ENCODE measurements at regions not wholly inside any gene's neighbourhood (a gene's known extent, or its start where the extent isn't known, plus 50 kb on each side); places are given as distances from the start of the nearest gene placed in this dataset.
"Not testable (repeated sequence)": the region's sequence is repeated elsewhere in the genome, so short reads cannot be mapped to it uniquely, and the experiment has no call there.

DNA sequence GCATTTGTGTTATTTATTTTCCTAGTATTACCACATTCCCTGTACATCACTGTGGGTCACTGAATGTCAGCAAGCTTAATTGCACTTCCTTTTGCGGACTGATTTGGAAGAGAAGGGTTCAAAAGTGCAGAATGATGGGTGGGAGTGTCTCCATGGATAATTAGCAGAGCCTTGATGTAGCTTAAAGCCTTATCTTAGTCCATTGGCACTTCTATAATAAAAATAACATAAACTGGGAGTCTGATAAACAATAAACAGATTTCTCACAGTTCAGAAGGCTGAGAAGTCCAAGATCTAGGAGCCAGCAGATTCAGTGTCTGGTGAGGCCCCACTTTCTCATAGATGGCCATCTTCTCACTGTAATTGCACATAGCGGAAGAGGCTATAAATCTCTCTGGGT lies 501.1 kb upstream of the POU3F2 start:
- no peak for DNase-seq (ENCODE audit: low spot score)

DNA sequence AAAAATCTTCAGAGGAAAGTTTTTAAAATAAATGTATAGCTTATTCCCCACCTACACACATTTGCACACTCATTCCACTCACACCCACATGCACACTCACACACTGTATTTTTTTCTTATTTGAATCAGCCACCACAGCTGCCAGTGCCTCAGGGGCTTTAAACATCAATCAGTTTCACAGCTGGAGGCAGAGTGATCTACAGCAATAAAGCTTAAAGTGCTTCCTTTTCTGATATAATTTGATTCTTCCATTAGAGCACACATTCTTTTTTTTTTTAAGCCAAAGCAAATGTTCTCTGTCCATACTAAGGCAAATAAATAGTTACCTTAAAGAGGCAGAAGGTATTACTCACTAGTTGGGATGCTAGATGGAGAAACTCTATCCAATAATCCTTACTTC lies 498.8 kb upstream of the POU3F2 start:
- DNase-seq (ENCODE audit: low spot score), result no peak

DNA sequence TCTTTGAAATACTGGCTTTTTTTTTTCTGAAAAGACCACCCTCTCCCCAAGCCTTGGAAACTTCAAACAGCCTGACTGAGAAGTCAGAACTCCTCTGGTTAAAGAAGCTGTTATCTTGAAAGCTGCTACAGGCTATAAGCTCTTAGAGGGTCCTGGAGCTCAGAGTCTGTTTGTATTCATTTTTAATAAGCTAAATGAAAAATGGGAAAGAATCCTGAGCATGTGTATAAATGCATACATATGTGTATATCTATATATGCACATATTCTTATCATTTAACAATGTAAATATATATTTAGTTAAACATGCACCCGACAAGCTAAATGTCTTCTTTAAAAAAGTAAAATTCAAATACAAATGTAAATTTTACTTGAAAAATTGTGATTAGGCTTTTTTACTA lies 494.9 kb upstream of the POU3F2 start:
- DNase-seq (ENCODE audit: low spot score), result no peak

DNA sequence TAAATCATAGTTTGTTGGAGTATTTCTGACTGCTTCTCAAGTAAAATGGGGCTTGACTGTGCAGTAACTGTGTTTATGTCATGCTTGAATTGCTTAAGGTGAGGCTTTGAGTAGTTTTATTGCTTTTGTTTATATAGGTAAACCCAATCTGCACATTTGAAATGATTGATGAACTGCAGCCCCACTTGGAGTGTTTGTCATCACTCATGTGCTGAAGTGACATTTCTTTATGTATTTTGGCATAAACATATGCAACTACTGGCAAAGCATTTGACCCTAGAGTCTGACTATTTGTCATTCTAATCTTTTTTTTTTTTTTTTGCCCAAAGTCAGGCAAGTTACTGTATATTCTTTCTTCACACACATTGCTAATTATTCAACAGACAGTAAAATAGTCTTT lies 491.4 kb upstream of the POU3F2 start:
- DNase-seq (ENCODE audit: low spot score), result no peak

DNA sequence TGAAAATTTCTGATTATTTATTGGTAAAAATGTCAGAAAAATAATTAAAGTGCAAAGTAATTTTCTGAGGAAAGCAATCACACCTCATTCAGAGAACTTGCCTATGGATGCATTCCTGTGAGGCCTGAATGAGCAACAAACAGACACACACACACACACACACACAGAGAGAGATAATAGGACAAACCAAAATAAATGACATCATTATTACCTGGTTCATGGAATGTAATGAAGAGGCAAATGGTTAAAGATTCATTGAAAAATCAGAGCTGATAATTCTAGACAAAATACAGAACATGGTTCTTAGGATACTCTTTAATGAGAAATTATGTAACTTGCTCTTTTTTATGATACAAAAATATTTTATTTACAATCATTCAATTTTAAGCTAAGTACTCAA lies 490.6 kb upstream of the POU3F2 start:
- DNase-seq (ENCODE audit: low spot score), result no peak

DNA sequence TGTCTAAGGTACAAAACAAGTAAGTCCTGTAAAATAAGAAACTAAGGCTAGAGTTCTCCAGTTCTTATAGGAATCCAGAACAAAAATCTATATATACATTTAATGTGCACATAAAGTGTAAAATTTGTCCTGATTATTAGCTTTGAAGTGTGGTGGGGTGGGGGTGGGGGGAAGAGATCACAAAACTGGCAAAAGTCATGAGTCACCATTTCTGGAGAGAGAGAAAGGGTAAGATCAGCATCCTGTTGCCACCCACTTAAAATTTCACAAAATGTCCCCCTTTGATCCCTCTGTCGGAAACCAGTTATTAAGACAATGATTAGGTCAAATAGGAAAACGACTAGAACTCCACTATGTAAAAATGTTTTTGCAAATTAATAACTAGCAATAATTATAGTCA lies 482.0 kb upstream of the POU3F2 start:
- DNase-seq (ENCODE audit: low spot score), result no peak

DNA sequence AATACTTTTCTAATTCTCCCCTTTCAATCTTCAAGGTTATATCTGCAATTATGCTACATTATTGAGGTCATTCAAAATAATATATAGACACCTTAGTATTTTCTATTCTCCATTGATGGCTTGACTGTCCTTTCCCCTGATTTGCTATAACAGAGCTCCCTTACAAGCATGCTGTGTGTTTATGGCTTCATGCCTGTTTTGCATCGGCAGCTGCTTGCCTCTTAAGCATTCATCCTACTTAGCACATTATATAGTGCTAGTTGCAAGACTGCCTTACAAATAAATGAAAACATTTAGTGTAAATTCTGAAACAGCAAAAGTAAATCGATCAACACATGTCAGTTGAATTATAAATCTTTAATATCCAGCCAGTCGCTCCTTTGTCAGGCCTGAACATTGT lies 476.2 kb upstream of the POU3F2 start:
- no peak for DNase-seq (ENCODE audit: low spot score)

DNA sequence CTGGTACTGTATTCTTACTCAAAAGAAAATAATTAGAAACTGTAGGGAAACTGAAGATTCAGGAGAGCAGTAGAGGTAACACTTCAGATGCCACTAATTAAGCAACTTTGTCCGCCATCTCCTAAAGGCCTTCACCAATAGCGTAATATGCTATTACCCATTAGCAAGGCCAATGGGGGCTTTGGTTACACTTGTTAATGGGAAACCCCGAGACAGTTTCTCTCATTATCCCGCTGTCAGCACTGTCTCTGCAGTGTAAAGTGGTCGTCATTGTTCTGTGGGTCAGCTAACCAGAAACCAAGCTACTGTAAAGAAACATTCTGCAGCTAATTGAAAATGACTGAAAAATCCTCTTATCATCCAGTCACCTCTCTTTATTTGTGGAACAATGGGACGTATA lies 468.0 kb upstream of the POU3F2 start:
- DNase-seq (ENCODE audit: low spot score), result no peak

DNA sequence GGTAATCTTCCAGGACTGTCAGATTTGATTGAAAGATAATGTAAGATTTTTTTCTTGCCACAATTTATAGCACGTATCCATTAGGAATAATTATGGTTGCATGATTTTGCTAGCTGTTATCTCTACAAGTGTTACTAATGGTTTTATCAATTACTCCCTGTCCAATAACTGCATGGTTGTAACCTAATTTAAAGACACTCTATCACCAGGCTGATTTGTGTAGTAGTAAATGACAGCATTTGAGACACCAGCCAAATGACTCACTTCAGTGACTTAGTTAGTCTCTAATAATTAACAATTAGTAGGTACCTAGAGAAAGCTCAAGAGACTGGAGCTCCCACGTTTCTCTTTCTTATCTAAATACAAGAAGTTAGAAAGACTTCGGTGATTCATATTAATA lies 453.8 kb upstream of the POU3F2 start:
- DNase-seq (ENCODE audit: low spot score), result no peak

DNA sequence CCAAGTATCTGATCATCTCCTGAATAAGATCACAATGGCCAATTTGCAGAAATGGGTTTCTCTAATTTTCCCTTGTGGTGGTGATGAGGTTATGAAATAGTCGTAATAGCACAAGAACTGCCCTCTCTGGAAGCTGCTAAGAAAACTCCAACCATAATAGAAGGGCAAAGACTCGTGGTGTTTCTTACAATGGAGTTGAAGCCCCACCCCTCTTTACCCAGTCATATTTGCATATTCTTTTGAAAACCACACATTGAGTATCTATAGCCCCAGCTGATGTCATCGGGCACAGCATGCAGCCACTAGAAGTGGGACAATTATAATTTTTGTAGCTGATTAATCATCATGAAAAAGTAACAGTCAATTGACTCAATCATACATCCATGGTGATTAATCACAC lies 452.1 kb upstream of the POU3F2 start:
- no peak for DNase-seq (ENCODE audit: low spot score)

DNA sequence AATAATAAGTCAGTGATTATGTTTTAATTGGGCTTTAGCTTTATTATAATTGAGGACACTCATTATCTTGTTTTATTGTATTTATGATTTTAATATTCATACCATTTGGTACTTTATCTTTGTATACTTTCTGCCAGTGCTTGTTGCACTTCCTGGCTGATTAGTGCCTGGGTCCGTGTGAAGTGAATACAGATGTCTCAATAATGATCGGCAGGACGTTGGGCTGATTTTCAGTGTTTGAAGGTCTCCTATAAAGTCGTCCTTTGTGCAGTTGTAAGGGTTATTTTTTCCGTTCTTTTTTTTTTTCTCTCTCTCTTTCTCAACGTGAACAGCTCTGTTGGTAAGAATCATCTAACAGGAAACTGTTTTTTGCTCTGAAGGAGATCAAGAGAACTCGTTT lies 450.0 kb upstream of the POU3F2 start:
- no peak for DNase-seq (ENCODE audit: low spot score)

DNA sequence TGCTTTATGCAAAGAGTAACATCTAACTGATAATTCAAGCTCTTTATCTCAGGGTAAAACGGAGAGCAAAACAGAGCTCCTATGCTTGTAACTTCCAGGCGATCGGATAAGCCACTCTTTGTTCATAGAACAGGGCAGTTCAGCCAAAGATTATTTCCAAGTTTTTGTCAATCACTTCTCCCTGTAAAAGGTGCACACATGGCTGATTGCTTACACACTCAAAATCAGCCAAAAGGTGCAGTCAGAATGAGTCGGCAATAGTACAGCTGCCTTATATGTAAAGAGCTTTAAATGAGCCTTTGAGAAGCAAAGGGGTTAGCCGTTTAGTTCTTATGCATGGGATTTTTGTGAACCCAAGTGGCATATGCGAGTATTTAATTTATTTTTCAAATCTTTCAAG lies 449.6 kb upstream of the POU3F2 start:
- DNase-seq (ENCODE audit: low spot score), result no peak

DNA sequence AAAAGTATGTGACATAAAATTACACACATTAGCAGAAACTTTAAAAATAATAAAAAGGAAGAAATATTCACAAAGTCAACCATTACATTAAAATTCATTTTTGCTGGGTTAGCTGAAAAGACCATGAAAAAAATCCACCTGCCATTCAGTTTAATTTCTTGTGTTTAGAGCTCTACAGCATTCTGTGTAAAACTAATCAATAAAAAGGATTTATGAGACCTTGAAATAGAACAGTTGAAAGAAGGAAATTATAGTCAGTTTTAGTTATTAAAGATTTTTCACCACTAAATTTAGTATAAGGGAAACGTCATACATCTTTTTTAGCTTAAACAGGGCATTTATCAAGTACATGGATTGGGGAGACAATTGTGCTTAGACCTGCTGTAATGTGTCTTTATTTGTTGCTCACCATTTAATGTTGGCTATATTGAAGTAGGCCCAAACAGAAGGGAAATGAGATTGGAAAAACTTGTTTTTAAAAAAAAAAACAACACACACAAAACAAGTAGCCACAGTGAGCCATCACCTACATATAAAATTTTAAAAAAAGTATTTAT lies 438.7 kb upstream of the POU3F2 start:
- no peak for DNase-seq (ENCODE audit: low spot score)

DNA sequence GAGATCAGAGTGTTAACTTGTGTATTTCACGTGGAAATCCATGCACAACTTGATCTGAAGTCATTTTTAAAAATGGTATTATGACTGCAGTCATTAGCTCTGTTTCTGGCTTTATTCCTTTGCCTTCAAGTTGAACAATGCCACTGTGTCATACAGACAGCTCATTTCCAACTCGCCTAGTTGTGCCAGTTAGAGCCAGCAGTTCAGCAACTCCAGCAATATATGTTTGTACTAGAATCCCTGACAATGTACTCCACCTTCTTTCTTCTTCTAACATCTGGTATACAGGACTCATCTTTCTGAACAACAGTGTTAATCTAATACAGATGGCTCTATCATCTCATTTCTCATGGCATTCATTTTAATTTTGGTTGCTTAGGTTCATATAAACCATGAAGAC lies 418.3 kb upstream of the POU3F2 start:
- DNase-seq (ENCODE audit: low spot score), result no peak

DNA sequence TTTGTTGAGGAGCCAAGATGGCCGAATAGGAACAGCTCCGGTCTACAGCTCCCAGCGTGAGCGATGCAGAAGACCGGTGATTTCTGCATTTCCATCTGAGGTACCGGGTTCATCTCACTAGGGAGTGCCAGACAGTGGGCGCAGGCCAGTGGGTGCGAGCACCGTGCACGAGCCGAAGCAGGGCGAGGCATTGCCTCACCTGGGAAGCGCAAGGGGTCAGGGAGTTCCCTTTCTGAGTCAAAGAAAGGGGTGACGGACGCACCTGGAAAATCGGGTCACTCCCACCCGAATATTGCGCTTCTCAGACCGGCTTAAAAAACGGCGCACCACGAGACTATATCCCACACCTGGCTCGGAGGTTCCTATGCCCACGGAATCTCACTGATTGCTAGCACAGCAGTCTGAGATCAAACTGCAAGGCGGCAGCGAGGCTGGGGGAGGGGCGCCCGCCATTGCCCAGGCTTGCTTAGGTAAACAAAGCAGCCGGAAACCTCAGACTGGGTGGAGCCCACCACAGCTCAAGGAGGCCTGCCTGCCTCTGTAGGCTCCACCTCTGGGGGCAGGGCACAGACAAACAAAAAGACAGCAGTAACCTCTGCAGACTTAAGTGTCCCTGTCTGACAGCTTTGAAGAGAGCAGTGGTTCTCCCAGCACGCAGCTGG lies 417.7 kb upstream of the POU3F2 start:
- DNase-seq (ENCODE audit: low spot score), result not testable (repeated sequence)

DNA sequence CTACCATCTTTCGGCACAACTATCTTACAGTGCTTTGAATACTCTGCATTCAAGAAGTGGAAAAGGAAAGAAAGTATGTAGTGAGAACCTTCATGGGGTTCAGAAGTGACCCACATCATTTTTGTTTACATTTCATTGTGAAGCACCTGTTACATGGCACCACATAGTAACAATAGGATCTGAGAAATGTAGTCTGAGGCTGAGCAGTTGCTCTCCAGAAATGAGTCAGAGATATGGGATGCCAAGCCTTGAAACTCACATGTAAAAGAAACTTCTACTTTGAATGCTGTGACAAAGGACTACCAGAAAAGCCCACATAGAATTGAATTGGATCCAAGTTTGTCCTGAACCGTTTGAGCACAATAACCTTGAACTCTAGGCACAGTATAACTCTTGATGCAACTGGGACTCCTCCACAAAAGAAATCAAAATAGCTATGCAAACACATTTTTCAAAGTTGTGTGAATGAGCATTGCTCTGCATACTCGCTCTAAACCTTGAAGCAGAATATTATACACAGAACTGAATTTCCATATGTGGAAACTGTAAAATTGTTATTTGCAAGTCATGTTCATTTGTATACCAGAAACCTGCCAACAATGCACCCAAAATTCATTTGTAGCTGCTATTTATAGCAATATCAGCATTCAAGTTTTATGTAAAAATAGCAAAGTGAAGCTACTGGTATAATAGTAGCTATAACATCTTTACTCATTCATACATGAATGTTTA lies 400.9 kb upstream of the POU3F2 start:
- no peak for DNase-seq (ENCODE audit: low spot score)

DNA sequence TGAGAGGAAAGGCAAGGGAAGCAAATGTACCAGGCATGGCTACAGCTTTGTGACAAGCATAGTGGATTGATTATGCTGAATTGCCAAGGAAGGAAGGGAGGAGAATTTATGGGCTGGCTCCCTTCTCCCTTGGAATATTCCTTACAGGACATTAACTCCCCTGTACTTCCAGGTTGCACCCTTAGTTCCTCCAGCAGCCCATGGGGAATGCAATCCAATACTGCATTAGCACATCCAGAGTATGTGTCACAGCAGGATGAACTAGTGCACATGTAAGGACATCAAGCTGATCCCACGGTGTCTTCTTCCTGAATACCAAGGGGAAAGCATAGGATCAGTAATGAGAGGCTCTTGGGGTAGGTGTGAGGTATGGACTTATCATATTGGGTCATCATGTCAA lies 390.7 kb upstream of the POU3F2 start:
- no peak for DNase-seq (ENCODE audit: low spot score)

DNA sequence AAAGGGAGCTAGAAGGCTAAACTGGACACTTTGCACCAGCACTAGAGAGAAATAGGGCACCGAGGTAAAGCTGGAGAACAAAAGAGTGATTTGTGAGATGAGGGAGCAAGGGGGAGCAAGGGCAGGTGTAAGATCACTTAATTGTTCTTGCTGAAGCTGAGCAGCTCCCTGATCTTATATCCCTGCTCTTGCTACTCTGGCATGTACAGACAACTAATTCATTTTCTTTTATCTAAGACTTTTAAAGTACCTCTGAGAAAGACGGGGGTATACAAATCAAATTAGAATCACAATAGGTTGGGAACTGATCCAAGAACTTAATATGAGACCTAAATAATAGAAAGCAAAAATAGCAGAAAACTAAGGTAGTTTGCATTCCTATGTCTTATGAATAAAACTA lies 381.7 kb upstream of the POU3F2 start:
- no peak for DNase-seq (ENCODE audit: low spot score)

DNA sequence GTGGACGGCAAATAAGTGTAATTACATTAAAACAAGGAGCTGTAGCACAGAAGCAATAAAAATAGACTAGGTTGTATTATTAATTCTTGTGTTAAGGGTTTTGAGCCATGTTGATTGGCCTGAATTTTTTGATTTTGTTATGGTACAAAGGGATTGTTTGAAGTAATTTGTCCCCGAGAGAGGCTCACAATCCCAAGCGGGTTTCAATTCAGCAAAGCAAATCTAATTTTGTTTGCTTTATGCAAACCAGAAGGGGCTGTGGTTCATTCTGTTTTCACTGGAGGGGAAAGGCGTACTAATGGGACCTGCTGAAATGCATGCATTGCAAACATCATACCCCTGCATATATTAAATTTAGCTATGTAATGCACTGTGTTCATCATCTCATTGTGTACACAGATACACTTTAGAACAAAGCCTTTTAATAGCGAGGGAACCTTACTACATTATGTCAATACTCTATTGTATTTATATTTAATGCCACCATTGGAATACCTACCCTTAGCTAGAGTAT lies 379.5 kb upstream of the POU3F2 start:
- no peak for DNase-seq (ENCODE audit: low spot score)

DNA sequence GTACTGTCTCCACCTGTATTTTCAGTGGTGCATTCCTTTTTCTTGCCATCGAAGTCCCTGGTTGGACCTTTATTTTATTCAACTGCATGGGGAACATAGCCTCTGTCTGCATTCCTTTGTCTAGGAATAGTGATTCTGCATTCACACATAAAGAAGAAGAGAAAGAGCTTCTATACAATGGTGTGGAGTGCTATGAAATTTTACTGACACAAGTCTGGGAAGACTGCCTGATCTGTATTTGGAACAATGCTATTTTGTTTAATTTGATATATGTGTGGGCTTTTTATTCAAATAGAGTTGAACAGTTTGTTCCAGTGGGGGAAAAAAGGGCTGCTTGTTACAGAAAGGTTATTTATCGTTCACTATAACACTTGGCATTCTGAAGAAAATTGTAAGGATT lies 375.7 kb upstream of the POU3F2 start:
- no peak for DNase-seq (ENCODE audit: low spot score)

DNA sequence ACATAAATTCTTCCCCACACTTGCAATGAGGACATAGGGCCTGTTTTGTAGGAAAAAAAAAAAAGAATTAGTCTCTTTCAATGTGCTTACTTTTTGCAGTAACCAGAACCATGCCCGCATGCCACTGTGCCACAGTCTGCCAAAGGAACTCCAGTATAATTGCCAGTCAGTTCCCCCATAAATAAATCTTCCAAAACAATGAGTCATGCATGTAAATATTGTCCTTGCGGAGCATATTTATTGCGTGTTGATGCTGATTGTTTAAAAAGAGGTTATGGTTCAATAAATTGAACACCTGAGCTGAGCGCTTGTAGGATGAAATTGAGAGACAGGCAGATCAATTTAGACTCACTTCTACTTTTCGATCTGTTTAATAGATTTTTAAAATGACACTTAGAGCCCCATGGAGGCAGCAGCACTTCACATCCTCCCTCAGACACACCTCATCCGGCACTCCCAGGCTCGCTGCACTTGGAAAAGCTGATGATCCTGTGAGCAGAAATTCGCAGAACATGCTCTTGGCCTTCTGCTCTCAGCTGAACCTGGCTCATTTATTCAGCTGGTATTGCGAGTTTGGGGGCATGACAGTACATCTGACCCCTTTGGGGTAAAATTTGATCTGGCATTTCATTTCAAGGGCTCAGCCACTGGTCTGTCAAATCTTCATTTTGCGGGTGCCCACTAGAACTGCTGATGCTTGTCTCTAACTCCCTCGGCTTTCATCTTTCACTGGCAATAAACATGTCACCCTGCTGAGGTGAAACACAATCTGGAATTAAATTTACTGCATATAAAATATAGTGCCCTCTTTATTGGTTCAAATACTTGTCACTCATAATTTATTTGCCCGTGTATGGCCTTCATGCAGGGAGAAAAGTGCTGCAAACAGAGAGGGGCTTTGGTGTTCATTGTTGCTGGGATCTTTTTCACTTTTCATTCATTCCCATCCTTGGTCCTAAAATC lies 371.1 kb upstream of the POU3F2 start:
- no peak for DNase-seq (ENCODE audit: low spot score)

DNA sequence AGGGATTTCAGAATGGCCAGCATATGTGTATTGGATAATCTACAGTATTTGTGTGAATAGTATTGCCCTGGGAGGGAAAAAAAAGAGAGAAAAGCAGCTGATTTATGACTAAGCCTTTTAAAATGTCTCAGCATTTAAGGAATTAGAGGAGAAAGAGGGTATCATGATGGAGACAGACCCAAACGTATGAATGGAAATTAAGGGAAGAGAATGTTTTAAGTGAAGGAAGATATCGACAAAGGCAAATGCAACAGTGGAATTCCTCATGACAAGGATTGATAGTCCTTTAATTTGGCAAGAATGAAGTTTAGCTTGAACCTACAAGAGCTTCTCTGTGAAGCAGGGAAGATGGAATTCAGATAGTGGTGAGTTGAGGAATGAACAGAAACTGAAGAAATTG lies 367.3 kb upstream of the POU3F2 start:
- DNase-seq (ENCODE audit: low spot score), result no peak
